Skin epidermis (tissue), 12 donors: ENCODE measurements at regions not wholly inside any gene's neighbourhood (a gene's known extent, or its start where the extent isn't known, plus 50 kb on each side); places are given as distances from the start of the nearest gene placed in this dataset.
"Not testable (repeated sequence)": the region's sequence is repeated elsewhere in the genome, so short reads cannot be mapped to it uniquely, and the experiment has no call there.

Experiments used
- H3K27ac ChIP-seq, 21 experiments: fragments of 200-600 bp; sonication (generic) in 11 of 21; one replicate each; pipeline ENCODE4 v1.5.0; 2020; ENCODE audit warnings: mild to moderate bottlenecking in 3 of 21, inconsistent platforms in 2 of 21, moderate library complexity in 2 of 21
- H3K4me3 ChIP-seq, 7 experiments: fragments of 200-600 bp; sonication (generic) in 2 of 7; one replicate each; pipeline ENCODE4 v1.5.0; 2020; ENCODE audit warnings: inconsistent platforms in 2 of 7, mild to moderate bottlenecking in 2 of 7, moderate library complexity in 1 of 7

DNA sequence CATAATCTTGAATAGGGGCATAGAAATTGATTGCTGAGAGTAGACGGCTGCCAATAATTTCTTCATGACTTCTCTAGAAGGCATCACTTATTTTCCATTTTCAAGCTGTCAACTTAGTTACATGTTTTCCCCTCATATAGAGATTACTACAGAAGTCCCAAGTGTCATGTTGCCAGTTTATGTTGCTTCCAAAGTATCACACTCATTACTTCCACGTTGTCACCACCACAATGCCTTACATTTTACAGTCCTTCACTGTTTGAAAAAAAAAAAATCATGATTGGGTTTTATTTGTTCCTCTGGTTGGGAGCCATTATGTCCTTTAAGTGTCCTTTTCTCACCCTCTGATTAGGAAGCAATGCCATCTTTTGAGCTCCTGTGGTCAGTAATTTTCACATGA lies 2144.6 kb upstream of the ACO1 start:
- H3K4me3 ChIP-seq = no peak overlapping the region
- H3K27ac ChIP-seq = no peak overlapping the region

GRCh38 chr9:30243467-30243866 lies 2141.0 kb upstream of the ACO1 start:
- Histone ChIP-seq H3K27ac (no peak overlapping the region), H3K4me3 (no peak overlapping the region)

DNA sequence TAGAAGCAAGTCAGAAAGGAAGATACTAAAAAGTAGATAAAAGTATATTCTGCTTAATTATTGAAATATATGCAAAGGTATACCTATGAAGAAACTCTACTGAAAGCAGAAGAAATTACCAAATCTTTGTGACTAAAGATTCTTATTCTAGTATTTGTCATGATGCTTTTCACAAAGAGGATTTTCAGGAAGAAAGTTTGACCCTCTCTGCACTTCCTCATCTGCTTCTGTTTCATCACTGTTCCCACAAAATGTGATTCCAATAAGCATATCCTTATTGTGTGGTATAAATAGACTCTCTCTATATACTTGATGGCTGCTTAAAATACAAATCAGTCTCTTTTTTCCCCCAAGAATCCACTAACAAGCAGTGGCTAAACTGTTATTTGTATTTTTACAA lies 2139.6 kb upstream of the ACO1 start:
- H3K27ac ChIP-seq = no peak overlapping the region
- H3K4me3 ChIP-seq = no peak overlapping the region

DNA sequence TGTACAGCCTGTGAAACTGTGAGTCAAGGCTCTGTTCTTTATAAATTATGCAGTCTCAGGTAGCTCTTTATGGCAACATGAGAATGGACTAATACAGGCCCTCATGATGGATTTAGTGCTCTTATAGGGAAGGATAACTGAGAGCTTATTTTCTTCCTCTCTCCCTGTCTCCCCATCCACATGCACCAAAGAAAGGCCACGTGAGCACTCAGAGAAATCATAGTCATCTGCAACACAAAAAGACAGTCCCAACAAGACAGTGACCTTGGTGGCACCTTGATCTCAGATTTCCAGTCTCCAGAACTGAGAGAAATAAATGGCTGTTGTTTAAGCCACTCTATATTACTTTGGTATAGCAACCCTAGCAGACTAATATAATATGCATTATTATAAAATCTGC lies 2133.6 kb upstream of the ACO1 start:
- Histone ChIP-seq H3K27ac (no peak overlapping the region), H3K4me3 (no peak overlapping the region)

DNA sequence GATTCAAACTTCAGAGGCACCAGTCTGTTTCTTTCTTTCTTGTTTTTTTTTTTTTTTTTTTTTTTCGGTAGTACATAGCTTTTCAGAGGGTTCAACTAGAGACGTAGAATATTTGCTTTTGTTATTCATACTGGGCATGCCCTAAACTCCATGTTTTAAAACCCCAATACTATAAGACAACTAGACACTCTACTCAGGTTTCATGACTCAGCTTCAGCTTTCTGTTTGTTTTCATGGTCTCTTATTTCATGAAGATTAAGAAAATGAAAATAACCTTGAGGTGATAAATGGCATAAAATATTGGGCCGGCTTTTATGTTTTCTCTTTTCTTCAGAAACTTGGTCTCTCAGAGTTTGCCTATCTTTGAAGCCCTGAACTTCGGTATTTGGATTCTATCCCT lies 2126.3 kb upstream of the ACO1 start:
- Histone ChIP-seq H3K27ac (no peak overlapping the region), H3K4me3 (no peak overlapping the region)

DNA sequence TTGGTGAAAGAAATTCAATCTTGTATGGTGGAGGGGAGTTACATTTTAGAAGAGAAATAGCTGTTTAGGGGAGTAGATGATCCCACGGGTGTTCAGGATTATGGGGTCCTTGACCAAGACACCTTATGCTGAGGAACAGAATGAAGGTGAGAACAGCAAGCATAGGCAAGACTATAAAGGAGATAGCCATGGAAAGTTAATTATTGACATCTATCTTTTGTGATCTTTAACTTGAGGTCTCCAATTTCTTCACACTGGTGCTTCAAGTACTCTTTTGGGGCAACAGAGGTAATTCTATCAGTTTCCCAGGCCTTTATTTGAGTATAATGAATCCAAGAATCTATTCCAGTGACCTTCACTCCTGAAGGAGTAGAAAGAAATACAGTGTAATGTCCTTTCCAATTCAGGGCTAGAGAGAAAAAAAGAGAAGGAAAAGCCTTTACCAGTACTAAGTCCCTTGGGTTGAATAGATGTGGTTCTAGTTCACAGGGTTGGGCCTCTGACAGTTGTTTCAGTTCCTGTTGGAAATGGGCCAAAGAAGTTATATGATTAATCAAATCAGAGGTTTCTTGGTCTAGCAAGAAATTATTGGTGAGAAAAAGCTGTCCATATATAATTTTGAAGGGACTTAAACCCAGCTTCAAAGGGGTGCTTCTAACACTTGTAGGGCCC lies 2104.1 kb upstream of the ACO1 start:
- Histone ChIP-seq H3K27ac (no peak overlapping the region), H3K4me3 (no peak overlapping the region)

DNA sequence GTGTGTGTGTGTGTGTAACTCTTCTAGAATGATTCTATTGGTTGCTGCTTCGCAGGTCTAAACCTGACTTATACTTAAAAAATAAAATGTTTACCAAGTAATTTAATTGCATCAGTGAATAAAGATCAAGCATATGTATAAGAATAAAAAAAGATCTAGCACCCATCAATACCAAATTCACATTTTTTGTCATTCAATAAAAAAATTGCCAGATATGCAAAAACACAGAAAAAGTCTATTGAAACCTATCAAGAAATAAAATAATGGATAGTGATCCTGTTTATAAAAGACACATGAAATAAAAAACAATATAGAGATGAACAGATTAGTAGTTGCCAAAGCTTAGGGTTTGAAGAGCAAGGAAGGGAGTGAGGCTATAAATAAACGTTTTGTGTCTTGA lies 2095.0 kb upstream of the ACO1 start:
- H3K4me3 ChIP-seq = no peak overlapping the region
- H3K27ac ChIP-seq = no peak overlapping the region

DNA sequence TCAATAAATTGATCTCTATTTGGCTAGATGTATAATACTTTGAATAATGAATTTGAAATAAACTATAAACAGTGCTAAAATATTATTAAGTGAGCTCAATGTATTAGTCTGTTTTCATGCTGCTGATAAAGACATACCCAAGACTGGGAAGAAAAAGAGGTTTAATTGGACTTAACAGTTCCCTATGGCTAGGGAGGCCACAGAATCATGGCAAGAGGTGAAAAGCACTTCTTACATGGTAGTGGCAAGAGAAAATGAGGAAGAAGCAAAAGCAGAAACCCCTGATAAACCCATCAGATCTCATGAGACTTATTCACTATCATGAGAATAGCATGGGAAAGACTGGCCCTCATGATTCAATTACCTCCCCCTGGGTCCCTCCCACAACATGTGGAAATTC lies 2092.4 kb upstream of the ACO1 start:
- not testable (repeated sequence) for H3K27ac ChIP-seq, H3K4me3 ChIP-seq

- no peak overlapping the region for H3K27ac ChIP-seq
Observed at GRCh38 chr9:30293231-30293630, 2091.2 kb upstream of the ACO1 start.

DNA sequence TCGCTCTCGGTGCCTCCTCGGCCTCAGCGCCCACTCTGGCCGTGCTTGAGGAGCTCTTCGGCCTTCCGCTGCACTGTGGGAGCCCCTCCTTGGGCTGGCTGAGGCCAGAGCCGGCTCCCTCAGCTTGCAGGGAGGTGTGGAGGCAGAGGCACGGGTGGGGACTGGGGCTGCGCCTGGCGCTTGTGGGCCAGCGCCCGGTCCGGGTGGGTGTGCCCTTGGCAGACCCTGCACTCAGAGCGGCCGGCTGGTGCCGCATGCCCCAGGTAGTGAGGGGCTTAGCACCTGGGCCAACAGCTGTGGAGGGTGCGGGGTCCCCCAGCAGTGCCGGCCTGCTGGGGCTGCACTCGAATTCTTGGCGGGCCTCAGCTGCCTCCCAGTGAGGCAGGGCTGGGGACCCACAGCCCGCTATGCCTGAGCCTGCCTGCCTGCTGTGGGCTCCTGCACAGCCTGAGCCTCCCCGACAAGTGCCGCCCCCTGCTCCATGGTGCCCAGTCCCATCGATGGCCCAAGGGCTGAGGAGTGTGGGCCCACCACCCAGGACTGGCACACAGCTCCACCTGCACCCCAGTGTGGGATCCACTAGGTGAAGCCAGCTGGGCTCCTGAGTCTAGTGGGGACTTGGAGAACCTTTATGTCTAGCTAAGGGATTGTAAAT lies 2085.2 kb upstream of the ACO1 start:
- Histone ChIP-seq H3K27ac (no peak overlapping the region), H3K4me3 (no peak overlapping the region)

More at GRCh38 chr9:30293231-30293630, 2091.2 kb upstream of the ACO1 start:
- H3K4me3 ChIP-seq = no peak overlapping the region

- peak overlapping the region in 2 of 21 experiments; percentile 26 to 49 for H3K27ac ChIP-seq
- no peak overlapping the region for H3K4me3 ChIP-seq
Observed at GRCh38 chr9:30301271-30301963, 2083.0 kb upstream of the ACO1 start.

- no peak overlapping the region for H3K27ac ChIP-seq
Observed at GRCh38 chr9:30310711-30311110, 2073.7 kb upstream of the ACO1 start.

DNA sequence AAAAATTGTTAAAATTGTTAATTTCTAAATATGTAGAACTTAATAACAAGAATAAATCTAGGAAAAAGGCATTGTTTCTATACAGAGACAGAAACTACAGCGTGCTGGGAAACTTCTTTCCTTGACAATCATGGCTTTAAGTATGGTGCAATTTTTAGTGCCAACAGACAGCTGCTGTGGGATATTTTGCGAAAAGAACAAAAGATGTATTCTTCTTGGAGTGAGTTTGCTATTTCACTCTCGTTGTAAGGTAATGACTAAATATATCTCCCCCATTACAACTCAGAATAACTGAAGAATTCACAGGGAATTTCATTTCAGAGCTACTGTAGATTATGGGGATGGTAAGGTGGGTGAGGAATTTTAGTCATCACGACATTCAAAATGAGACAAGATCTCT lies 2055.0 kb upstream of the ACO1 start:
- Histone ChIP-seq H3K27ac (no peak overlapping the region), H3K4me3 (no peak overlapping the region)

More at GRCh38 chr9:30310711-30311110, 2073.7 kb upstream of the ACO1 start:
- no peak overlapping the region for H3K4me3 ChIP-seq

DNA sequence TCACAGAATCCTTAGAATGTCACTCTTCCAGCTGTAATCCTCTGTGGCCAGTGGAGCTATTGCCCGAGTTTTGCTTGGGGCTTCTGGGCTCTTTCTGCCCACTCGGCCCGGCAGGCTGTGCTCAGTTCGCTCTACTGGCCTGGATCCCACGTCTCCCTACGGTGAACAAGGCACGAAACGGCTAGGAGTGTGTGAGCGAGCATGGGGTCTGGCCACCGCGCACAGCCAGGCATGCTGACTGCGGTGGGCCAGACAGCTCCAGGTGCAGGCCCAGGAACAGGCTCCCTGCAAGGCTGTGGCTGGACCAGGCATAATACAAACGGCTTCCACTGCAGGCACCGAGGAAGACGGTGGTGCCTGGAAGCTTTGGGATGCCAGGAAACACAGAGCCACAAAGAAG lies 2035.5 kb upstream of the ACO1 start:
- Histone ChIP-seq H3K27ac (no peak overlapping the region), H3K4me3 (no peak overlapping the region)

- Histone ChIP-seq H3K4me3 (no peak overlapping the region), H3K27ac (no peak overlapping the region)
Observed at GRCh38 chr9:30349526-30350513, 2034.6 kb upstream of the ACO1 start.

DNA sequence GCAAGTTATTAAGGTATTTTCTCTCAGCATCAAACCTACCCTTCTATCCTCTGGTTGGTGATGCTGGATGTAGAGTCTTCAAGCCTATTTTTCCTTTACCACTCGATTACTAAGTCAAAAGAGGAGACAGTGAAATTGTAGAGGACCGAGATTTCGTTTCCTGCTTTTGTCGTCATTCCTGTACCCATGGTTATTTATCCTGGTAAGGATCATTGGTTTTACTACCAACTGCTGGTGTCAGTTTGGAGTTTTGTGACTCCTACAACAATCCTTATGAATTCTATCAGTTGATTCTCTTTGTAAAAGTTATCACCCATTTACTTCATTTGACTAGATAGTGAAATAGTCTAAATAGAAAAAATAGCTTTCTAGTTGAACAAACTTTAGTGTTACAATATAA lies 2028.2 kb upstream of the ACO1 start:
- H3K4me3 ChIP-seq = no peak overlapping the region
- no peak overlapping the region for H3K27ac ChIP-seq

- Histone ChIP-seq H3K4me3 (no peak overlapping the region), H3K27ac (no peak overlapping the region)
Observed at GRCh38 chr9:30362373-30362772, 2022.1 kb upstream of the ACO1 start.

DNA sequence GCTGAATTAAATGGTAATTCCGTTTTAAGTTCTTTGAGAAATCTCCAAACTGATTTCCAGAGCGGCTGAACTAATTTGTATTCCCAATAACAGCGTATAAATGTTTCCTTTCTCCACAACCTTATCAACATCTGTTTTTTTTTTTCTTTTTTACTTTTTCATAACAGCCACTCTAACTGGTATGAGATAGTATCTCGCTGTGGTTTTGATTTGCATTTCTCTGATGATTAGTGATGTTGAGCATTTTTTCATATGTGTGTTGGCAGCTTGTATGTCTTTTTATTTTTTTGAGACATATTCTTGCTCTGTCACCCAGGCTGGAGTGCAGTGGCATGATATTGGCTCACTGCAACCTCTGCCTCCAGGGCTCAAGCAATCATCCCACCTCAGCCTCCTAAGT lies 2018.3 kb upstream of the ACO1 start:
- not testable (repeated sequence) for H3K4me3 ChIP-seq, H3K27ac ChIP-seq

- Histone ChIP-seq H3K4me3 (no peak overlapping the region), H3K27ac (no peak overlapping the region)
Observed at GRCh38 chr9:30382271-30382670, 2002.2 kb upstream of the ACO1 start.

GRCh38 chr9:30410273-30410672 lies 1974.2 kb upstream of the ACO1 start:
- H3K27ac ChIP-seq = no peak overlapping the region
- H3K4me3 ChIP-seq = no peak overlapping the region
